Osteocyte (in vitro differentiated cells): ENCODE measurements at regions not wholly inside any gene's neighbourhood (a gene's known extent, or its start where the extent isn't known, plus 50 kb on each side); places are given as distances from the start of the nearest gene placed in this dataset.

Source experiments
- DNase-seq: peaks from one replicate; pipeline ENCODE4 v3.0.0; 2021; ENCODE audit warnings: mixed read lengths; ENCODE audit not compliant: unreplicated experiment; ENCODE audit errors: extremely low spot score
- H3K27ac Mint-ChIP-seq: one replicate; pipeline ENCODE4 v1.8.0; 2021; ENCODE audit warnings: mild to moderate bottlenecking, mixed read lengths; ENCODE audit not compliant: unreplicated experiment
- H3K27me3 Mint-ChIP-seq: one replicate; pipeline ENCODE4 v1.8.0; 2021; ENCODE audit warnings: mixed read lengths; ENCODE audit not compliant: unreplicated experiment
- H3K36me3 Mint-ChIP-seq: one replicate; pipeline ENCODE4 v1.8.0; 2021; ENCODE audit warnings: mixed read lengths; ENCODE audit not compliant: unreplicated experiment
- H3K4me1 Mint-ChIP-seq: one replicate; pipeline ENCODE4 v1.8.0; 2021; ENCODE audit warnings: mixed read lengths; ENCODE audit not compliant: unreplicated experiment
- H3K4me3 Mint-ChIP-seq: one replicate; pipeline ENCODE4 v1.8.0; 2021; ENCODE audit warnings: mild to moderate bottlenecking, moderate library complexity, mixed read lengths; ENCODE audit not compliant: unreplicated experiment
- H3K9me3 Mint-ChIP-seq: one replicate; pipeline ENCODE4 v1.8.0; 2021; ENCODE audit warnings: mixed read lengths; ENCODE audit not compliant: unreplicated experiment
- CTCF ChIP-seq: fragments of 200-600 bp; sonication (generic); IDR thresholded peaks from 2 replicates; pipeline ENCODE4 v1.5.0; 2021; ENCODE audit warnings: antibody characterized with exemption, mild to moderate bottlenecking, moderate library complexity

DNA sequence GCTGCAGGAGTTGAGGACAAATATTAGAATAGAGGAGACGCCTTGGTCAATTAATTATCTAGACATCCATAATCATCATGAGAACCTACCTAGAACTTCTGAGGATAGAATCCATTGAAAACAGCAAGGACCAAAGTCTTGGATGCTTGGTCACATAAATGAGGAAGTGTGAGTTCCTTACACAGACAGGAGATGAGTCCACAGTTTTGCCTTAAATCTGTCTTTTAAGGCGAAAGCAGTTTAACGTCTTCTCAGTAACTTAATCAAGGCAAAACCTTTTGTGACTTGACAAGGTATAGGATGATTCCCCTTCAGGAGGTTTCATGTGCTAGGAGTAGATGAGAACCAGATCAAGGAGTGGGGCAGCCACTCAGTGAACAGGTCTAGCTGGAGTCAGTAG, 1783.2 kb upstream of the CELF4 start:
- no peaks in the 10 kb centered on the region for H3K9me3 Mint-ChIP-seq
- no peaks in the 10 kb centered on the region for H3K27me3 Mint-ChIP-seq
- peaks cover 5% of the 10 kb centered on the region for H3K4me1 Mint-ChIP-seq
- no peak for DNase-seq
- no peak overlapping the region for H3K4me3 Mint-ChIP-seq
- no peak for TF ChIP-seq CTCF
- no peak overlapping the region for H3K27ac Mint-ChIP-seq
- no peaks in the 10 kb centered on the region for H3K36me3 Mint-ChIP-seq

GRCh38 chr18:39347701-39348100, 1782.1 kb upstream of the CELF4 start:
- no peak for DNase-seq
- H3K27ac Mint-ChIP-seq, result no peak overlapping the region
- peaks cover 5% of the 10 kb centered on the region for H3K4me1 Mint-ChIP-seq
- no peak overlapping the region for H3K4me3 Mint-ChIP-seq
- TF ChIP-seq CTCF, result no peak
- H3K27me3 Mint-ChIP-seq, result no peaks in the 10 kb centered on the region
- H3K9me3 Mint-ChIP-seq, result peaks cover 3% of the 10 kb centered on the region
- no peaks in the 10 kb centered on the region for H3K36me3 Mint-ChIP-seq

- no peak overlapping the region for H3K4me3 Mint-ChIP-seq
- peaks cover 5% of the 10 kb centered on the region for H3K4me1 Mint-ChIP-seq
- TF ChIP-seq CTCF, result no peak
- no peaks in the 10 kb centered on the region for H3K27me3 Mint-ChIP-seq
- DNase-seq, result no peak
- no peak overlapping the region for H3K27ac Mint-ChIP-seq
- peaks cover 3% of the 10 kb centered on the region for H3K9me3 Mint-ChIP-seq
- H3K36me3 Mint-ChIP-seq, result no peaks in the 10 kb centered on the region
These were observed 1781.3 kb upstream of the CELF4 start for GRCh38 chr18:39346916-39347315.

DNA sequence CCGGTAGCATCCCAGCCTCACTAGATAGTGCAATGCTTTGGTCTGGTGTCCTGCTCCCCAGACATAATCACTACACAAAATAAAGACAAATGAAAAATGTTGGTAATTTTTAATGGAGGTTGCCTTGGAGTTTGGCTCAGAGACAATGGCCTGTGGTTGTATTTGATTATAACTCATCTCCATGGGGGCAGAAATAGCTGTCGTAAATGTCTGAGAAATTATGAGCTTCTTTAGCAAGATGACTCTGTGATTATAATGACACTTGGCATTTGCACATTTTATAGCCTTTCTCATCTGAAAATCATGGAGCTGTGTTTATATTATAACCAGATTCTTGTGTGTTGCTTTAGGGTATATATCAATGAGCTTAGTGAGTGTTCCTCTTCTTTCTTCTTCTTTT, 1779.7 kb upstream of the CELF4 start:
- Mint-ChIP-seq H3K27ac (peak overlapping the region; percentile 63), H3K4me3 (no peak overlapping the region), H3K4me1 (peaks cover 5% of the 10 kb centered on the region), H3K9me3 (peaks cover 3% of the 10 kb centered on the region), H3K36me3 (no peaks in the 10 kb centered on the region), H3K27me3 (no peaks in the 10 kb centered on the region)
- no peak for DNase-seq
- no peak for TF ChIP-seq CTCF

DNA sequence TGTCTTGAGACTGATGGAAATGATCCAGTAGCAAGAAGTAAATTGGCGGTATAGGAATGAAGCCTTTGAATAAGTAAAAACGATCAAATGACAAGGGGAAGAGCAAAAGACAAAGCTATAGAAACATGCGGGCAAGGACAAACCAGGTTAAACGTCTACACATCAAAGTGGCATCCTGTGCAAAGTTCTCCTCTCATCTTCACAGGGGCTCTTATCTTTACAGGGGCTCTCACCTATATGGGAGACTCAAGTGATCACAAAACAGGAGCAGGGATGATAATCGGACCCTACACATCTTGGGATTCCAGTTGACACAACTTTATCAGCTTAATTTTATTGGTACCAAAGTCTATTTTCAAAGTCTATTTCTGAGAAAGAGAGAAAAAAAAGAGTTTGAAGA, 1778.9 kb upstream of the CELF4 start:
- H3K9me3 Mint-ChIP-seq, result peaks cover 10% of the 10 kb centered on the region
- peaks cover 5% of the 10 kb centered on the region for H3K4me1 Mint-ChIP-seq
- H3K36me3 Mint-ChIP-seq, result no peaks in the 10 kb centered on the region
- H3K27me3 Mint-ChIP-seq, result no peaks in the 10 kb centered on the region
- no peak for TF ChIP-seq CTCF
- no peak overlapping the region for H3K27ac Mint-ChIP-seq
- H3K4me3 Mint-ChIP-seq, result no peak overlapping the region
- no peak for DNase-seq
